Neuronal stem cell (in vitro differentiated cells): ENCODE measurements at regions not wholly inside any gene's neighbourhood (a gene's known extent, or its start where the extent isn't known, plus 50 kb on each side); places are given as distances from the start of the nearest gene placed in this dataset.

Source experiments
- DNase-seq: peaks from one replicate; pipeline ENCODE4 v3.0.0-alpha.2; 2013; ENCODE audit warnings: low spot score
- H2AFZ ChIP-seq: one replicate; pipeline ENCODE4 v1.6.1; 2013; ENCODE audit warnings: mild to moderate bottlenecking, low read length, inconsistent platforms
- H2AK5ac ChIP-seq: 2 replicates; pipeline ENCODE4 v1.6.1; 2013; ENCODE audit warnings: low read depth, mild to moderate bottlenecking, inconsistent platforms, low read length, moderate library complexity, mixed read lengths
- H2BK120ac ChIP-seq: 2 replicates; pipeline ENCODE4 v1.6.1; 2013; ENCODE audit warnings: low read depth, mild to moderate bottlenecking, inconsistent platforms, low read length, moderate library complexity, mixed read lengths
- H2BK12ac ChIP-seq: one replicate; pipeline ENCODE4 v1.6.1; 2013; ENCODE audit warnings: low read length, inconsistent platforms
- H2BK15ac ChIP-seq: 2 replicates; pipeline ENCODE4 v1.6.1; 2013; ENCODE audit warnings: mild to moderate bottlenecking, low read length, inconsistent platforms, mixed read lengths
- H2BK5ac ChIP-seq: one replicate; pipeline ENCODE4 v1.6.1; 2013; ENCODE audit warnings: inconsistent platforms, mild to moderate bottlenecking, low read length, moderate library complexity
- H3K14ac ChIP-seq: one replicate; pipeline ENCODE4 v1.6.1; 2013; ENCODE audit warnings: low read length, inconsistent platforms
- H3K18ac ChIP-seq: 2 replicates; pipeline ENCODE4 v1.6.1; 2013; ENCODE audit warnings: low read length, inconsistent platforms
- H3K23ac ChIP-seq: 2 replicates; pipeline ENCODE4 v1.6.1; 2013; ENCODE audit warnings: low read depth, mild to moderate bottlenecking, mixed read lengths, low read length, inconsistent platforms; ENCODE audit not compliant: poor library complexity
- H3K27ac ChIP-seq: replicated peaks from 3 replicates; pipeline ENCODE4 v1.5.1; 2013; ENCODE audit warnings: low read length, inconsistent platforms
- H3K27me3 ChIP-seq, 3 experiments: 2 replicates each; pipeline ENCODE4 v1.6.1; 2013; ENCODE audit warnings: low read length in 3 of 3, mild to moderate bottlenecking in 2 of 3, inconsistent platforms in 1 of 3, low read depth in 1 of 3, mixed read lengths in 1 of 3, moderate library complexity in 1 of 3; ENCODE audit not compliant: control insufficient read depth in 3 of 3, insufficient read depth in 3 of 3
- H3K36me3 ChIP-seq, 2 donors: replicated peaks in 1 of 2; 2 replicates each; pipeline ENCODE4 v1.6.1; 2013; ENCODE audit warnings: low read length in 2 of 2; ENCODE audit not compliant: control insufficient read depth in 2 of 2, insufficient read depth in 2 of 2
- H3K4ac ChIP-seq: 2 replicates; pipeline ENCODE4 v1.6.1; 2013; ENCODE audit warnings: inconsistent platforms, mild to moderate bottlenecking, low read length, moderate library complexity
- H3K4me1 ChIP-seq, 2 donors: 1 replicate in 1 of 2; 2 replicates in 1 of 2; pipeline ENCODE4 v1.6.1; 2013; ENCODE audit warnings: low read length in 2 of 2, low read depth in 1 of 2; ENCODE audit not compliant: control insufficient read depth in 2 of 2, insufficient read depth in 1 of 2
- H3K4me2 ChIP-seq: one replicate; pipeline ENCODE4 v1.6.1; 2013; ENCODE audit warnings: mild to moderate bottlenecking, low read length, inconsistent platforms; ENCODE audit not compliant: insufficient read depth, poor library complexity, severe bottlenecking
- H3K4me3 ChIP-seq, 2 donors: 2 replicates each; pipeline ENCODE4 v1.5.1; 2013; ENCODE audit warnings: low read length in 2 of 2, mild to moderate bottlenecking in 2 of 2, inconsistent platforms in 1 of 2, moderate library complexity in 1 of 2
- H3K79me1 ChIP-seq: one replicate; pipeline ENCODE4 v1.6.1; 2013; ENCODE audit warnings: low read depth, mild to moderate bottlenecking, inconsistent platforms, low read length, moderate library complexity
- H3K9ac ChIP-seq: one replicate; pipeline ENCODE4 v1.6.1; 2013; ENCODE audit warnings: mild to moderate bottlenecking, low read depth, low read length, inconsistent platforms; ENCODE audit not compliant: poor library complexity
- H3K9me3 ChIP-seq, 2 donors: replicated peaks in 1 of 2; 2 replicates each; pipeline versions ENCODE3 to v1.6.1; 2013; ENCODE audit warnings: low read length in 2 of 2, mild to moderate bottlenecking in 2 of 2, inconsistent platforms in 1 of 2, low read depth in 1 of 2, mixed read lengths in 1 of 2, moderate library complexity in 1 of 2; ENCODE audit not compliant: control insufficient read depth in 2 of 2, insufficient read depth in 1 of 2
- H4K8ac ChIP-seq: one replicate; pipeline ENCODE4 v1.6.1; 2013; ENCODE audit warnings: low read depth, mild to moderate bottlenecking, inconsistent platforms, low read length, moderate library complexity
- H4K91ac ChIP-seq: one replicate; pipeline ENCODE4 v1.6.1; 2013; ENCODE audit warnings: low read length, low read depth, mild to moderate bottlenecking, inconsistent platforms; ENCODE audit not compliant: poor library complexity
- WGBS, 2 donors: extraction: QIAGEN DNeasy Blood & Tissue Kit; methylation state at CpG; one replicate each; pipeline ENCODE4 v1.1.7; 2013; ENCODE audit warnings: missing lambda C conversion rate in 2 of 2, mixed read lengths in 1 of 2; ENCODE audit not compliant: insufficient read length in 2 of 2, insufficient replicate concordance in 1 of 2; ENCODE audit errors: extremely low coverage in 2 of 2; 5-methylcytosine and 5-hydroxymethylcytosine counted together

DNA sequence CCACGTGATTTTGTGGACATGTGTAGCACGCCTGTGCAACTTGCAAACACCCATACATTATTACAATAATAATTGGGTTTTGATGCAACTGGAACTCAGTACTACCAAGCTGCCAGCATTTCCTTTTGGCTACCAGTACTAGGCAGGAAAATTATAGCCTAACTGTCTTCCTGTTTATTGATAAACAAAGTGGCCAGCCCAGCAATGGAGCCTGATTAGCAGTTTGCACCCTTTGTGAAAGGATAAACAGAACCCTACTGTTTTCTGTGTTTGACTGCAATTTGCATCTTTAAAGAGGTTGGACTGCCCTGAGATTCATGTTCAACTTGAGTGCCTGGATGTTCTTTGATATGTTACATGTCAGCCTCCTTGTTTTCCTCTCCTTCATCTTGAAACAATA is 173.9 kb downstream of the ZIC5 start:
- no peak overlapping the region for H2BK12ac ChIP-seq
- no peak overlapping the region for H3K27ac ChIP-seq
- no peak overlapping the region for H3K23ac ChIP-seq
- no peak overlapping the region for H3K18ac ChIP-seq
- no peak overlapping the region for H4K8ac ChIP-seq
- H3K27me3 ChIP-seq: no peaks in the 10 kb centered on the region
- H2BK120ac ChIP-seq: no peak overlapping the region
- no CpG with 5 or more reads among the region's 2 CpGs for WGBS, 2 donors
- no peak overlapping the region for H2BK5ac ChIP-seq
- no peak overlapping the region for H3K14ac ChIP-seq
- no peak overlapping the region for H3K9ac ChIP-seq
- DNase-seq: no peak
- no peak overlapping the region for H2AK5ac ChIP-seq
- no peaks in the 10 kb centered on the region for H3K36me3 ChIP-seq
- H3K9me3 ChIP-seq: no peaks in the 10 kb centered on the region
- H3K4me3 ChIP-seq: no peak overlapping the region
- no peak overlapping the region for H2BK15ac ChIP-seq
- H3K4ac ChIP-seq: no peak overlapping the region
- H3K4me2 ChIP-seq: no peak overlapping the region
- no peak overlapping the region for H2AFZ ChIP-seq
- H4K91ac ChIP-seq: no peak overlapping the region
- H3K79me1 ChIP-seq: no peaks in the 10 kb centered on the region
- H3K4me1 ChIP-seq: peaks cover 5 to 7% of the 10 kb centered on the region in 2 donors

DNA sequence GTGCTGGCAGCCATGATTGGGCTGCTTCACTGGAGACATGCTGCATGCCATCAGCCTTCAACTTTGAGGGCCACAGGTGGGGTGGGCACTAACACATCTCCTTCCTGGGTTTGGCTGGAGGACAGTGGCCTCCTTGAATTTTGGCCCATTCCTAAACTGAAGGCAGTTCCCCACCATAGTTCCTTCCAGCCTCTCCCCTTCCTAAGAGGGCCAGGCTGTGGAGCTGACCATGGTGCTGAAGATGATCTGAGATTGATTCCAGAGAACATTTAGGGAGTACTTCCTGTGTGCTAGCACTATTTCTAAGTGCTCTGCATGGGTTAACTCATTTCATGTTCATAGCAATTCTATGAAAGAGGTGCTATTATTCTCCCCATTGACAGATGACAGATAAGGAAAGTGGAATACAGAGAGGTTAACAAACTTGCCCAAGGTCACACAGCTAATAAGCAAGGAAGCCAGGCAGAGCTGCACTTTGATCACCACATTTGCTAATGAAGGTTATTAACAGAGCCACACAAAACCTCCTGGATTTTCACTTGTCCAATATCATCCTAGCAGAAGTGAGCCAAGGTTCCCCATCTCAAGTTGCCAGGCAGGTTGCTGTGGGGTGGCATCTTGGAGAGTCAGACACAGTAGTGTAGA is 175.3 kb downstream of the ZIC5 start:
- Histone ChIP-seq H3K36me3 (no peaks in the 10 kb centered on the region), H2BK120ac (no peak overlapping the region), H3K4ac (no peak overlapping the region), H3K79me1 (no peaks in the 10 kb centered on the region), H3K4me2 (no peak overlapping the region), H2AFZ (no peak overlapping the region), H4K91ac (no peak overlapping the region), H3K9me3 (no peaks in the 10 kb centered on the region), H3K18ac (no peak overlapping the region), H3K27ac (no peak overlapping the region), H2BK12ac (no peak overlapping the region), H2AK5ac (no peak overlapping the region), H3K27me3 (no peaks in the 10 kb centered on the region), H3K4me3 (no peak overlapping the region), H2BK5ac (no peak overlapping the region), H3K4me1 (peaks cover 7 to 9% of the 10 kb centered on the region in 2 donors), H3K23ac (no peak overlapping the region), H4K8ac (no peak overlapping the region), H3K9ac (no peak overlapping the region), H2BK15ac (no peak overlapping the region), H3K14ac (no peak overlapping the region)
- DNase-seq: peak; percentile 80

DNA sequence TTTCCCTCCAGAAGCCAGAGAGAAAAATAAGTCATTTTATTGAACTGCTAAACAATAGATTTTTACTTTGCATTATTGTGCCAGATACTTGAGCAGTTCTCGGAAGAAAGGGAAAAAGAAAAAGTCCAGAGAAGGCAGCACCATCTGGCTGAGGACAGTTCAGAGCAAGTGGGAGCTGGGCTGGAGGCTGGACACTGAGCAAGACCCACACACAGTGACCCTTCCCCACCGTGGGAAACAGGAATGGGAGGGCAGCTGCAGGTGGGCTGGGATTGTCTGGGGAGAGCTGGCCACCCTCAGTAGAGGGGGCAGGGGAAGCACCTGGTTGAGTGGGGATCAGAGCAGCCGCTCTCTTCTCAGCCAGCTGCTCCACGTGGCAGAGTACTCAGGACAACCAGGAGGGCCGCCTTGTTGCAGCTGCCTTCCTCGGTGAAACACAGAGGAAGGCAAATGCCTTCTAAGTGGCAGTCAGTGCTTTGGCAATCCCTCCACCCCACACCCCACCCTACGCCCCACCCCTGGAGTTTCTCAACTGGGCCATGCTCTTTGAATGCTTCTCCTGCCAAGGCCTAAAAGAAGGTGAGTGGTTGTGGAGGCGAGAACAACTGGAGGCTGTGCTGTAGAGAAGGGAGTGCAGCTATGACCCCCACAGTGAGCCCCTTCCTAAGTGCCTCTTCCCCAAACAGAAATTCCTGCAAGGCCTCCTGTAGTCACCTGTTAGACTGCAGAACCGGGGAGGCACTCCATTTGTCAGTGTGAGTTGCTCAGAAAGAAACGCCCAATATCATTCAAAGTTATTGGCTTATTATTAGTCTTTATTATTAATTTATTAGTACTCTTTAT is 179.3 kb downstream of the ZIC5 start:
- Histone ChIP-seq H2BK12ac (no peak overlapping the region), H2BK120ac (no peak overlapping the region), H2AK5ac (peak overlapping the region; percentile 53), H3K27ac (no peak overlapping the region), H3K9ac (no peak overlapping the region), H3K9me3 (no peaks in the 10 kb centered on the region), H3K23ac (no peak overlapping the region), H3K4ac (no peak overlapping the region), H3K27me3 (no peaks in the 10 kb centered on the region), H3K14ac (no peak overlapping the region), H2AFZ (no peak overlapping the region), H3K4me3 (no peak overlapping the region), H3K79me1 (no peaks in the 10 kb centered on the region), H3K18ac (peak overlapping the region; percentile 80), H2BK5ac (no peak overlapping the region), H4K8ac (no peak overlapping the region), H3K4me1 (peaks cover 0 to 6% of the 10 kb centered on the region in 2 donors), H4K91ac (no peak overlapping the region), H2BK15ac (no peak overlapping the region), H3K4me2 (no peak overlapping the region), H3K36me3 (no peaks in the 10 kb centered on the region)
- DNase-seq: no peak
- no CpG with 5 or more reads among the region's 10 CpGs for WGBS, 2 donors

DNA sequence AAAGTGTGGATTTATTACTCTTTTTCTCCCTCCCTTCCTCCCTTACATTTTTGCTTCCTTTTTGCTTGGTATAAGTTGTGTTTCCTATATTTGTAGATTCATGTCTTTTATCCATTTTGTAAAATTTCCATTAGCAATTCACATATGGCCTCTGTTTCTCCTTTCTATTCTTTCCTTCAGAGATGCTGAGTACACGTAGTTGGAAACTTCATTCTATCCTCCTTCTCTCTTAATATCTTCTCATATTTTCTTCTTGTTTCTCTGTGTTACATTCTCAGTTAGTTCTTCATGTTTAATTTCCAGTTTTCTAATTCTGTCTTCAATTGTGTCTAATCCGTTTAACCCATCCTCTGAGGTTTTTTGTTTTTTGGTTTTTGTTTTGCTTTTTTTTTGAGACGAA is 188.9 kb downstream of the ZIC5 start:
- DNase-seq: no peak
- no peak overlapping the region for H2AK5ac ChIP-seq
- no peak overlapping the region for H3K4me2 ChIP-seq
- H2AFZ ChIP-seq: no peak overlapping the region
- H2BK15ac ChIP-seq: no peak overlapping the region
- H3K79me1 ChIP-seq: no peaks in the 10 kb centered on the region
- no peak overlapping the region for H3K4ac ChIP-seq
- no peak overlapping the region for H2BK120ac ChIP-seq
- H3K27me3 ChIP-seq: no peaks in the 10 kb centered on the region
- H4K91ac ChIP-seq: no peak overlapping the region
- no peak overlapping the region for H3K18ac ChIP-seq
- no peak overlapping the region for H3K23ac ChIP-seq
- no peak overlapping the region for H3K27ac ChIP-seq
- no peaks in the 10 kb centered on the region for H3K4me1 ChIP-seq
- H3K4me3 ChIP-seq: no peak overlapping the region
- H2BK5ac ChIP-seq: no peak overlapping the region
- H4K8ac ChIP-seq: no peak overlapping the region
- H3K9me3 ChIP-seq: peaks cover 0 to 14% of the 10 kb centered on the region in 2 donors
- no CpG with 5 or more reads among the region's 3 CpGs for WGBS, 2 donors
- H2BK12ac ChIP-seq: no peak overlapping the region
- no peak overlapping the region for H3K14ac ChIP-seq
- no peak overlapping the region for H3K9ac ChIP-seq
- H3K36me3 ChIP-seq: no peaks in the 10 kb centered on the region
